ENCODE measurements at regions not wholly inside any gene's neighbourhood (a gene's known extent, or its start where the extent isn't known, plus 50 kb on each side); places are given as distances from the start of the nearest gene placed in this dataset.

DNA sequence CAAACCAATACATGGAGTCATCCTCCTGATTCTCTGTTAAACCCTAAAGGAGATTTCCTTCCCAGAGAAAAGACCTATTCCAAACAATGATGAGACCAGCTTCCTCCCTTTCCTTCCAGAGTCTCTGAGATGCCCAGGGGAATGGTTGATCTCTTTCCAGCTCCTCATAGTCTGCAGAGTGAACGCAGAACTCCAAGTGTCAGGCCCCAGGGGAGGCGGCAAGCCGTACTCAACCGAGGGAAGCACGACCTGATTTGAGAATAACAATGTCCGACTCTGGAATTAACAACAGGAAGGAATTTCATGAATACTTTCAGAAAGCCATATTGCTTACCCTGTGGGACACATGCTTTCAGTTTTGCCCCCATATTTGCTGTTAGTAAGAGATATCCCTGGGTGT lies 241.7 kb upstream of the GLI3 start:
- DNase-seq = peak; percentile 34 to 69 (median 54)
- H3K9me3 ChIP-seq = no peaks in the 10 kb centered on the region
- peak overlapping the region in 4 of 12 donors; percentile 2 to 49 (median 14) for H3K27ac ChIP-seq
- peak in 1 of 4 donors; percentile 52 for ATAC-seq
- 54 to 72% (median 60%) methylated on average over 6 of the region's 6 CpGs for WGBS, 4 donors
- no peaks in the 10 kb centered on the region for H3K27me3 ChIP-seq
- no peak overlapping the region for H3K4me3 ChIP-seq
- intact Hi-C loops (cut with DNase I) = no loop called here
- no peak for TF ChIP-seq POLR2A (IDR thresholded peaks at IDR 0.05)
- TF ChIP-seq, protein P1, sequence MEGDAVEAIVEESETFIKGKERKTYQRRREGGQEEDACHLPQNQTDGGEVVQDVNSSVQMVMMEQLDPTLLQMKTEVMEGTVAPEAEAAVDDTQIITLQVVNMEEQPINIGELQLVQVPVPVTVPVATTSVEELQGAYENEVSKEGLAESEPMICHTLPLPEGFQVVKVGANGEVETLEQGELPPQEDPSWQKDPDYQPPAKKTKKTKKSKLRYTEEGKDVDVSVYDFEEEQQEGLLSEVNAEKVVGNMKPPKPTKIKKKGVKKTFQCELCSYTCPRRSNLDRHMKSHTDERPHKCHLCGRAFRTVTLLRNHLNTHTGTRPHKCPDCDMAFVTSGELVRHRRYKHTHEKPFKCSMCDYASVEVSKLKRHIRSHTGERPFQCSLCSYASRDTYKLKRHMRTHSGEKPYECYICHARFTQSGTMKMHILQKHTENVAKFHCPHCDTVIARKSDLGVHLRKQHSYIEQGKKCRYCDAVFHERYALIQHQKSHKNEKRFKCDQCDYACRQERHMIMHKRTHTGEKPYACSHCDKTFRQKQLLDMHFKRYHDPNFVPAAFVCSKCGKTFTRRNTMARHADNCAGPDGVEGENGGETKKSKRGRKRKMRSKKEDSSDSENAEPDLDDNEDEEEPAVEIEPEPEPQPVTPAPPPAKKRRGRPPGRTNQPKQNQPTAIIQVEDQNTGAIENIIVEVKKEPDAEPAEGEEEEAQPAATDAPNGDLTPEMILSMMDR (IDR thresholded peaks at IDR 0.05) = no peak
- no peaks in the 10 kb centered on the region for H3K36me3 ChIP-seq
- H3K4me1 ChIP-seq = peaks cover 0 to 15% (median 0%) of the 10 kb centered on the region in 12 donors

GRCh38 chr7:42476255-42476654 lies 239.2 kb upstream of the GLI3 start:
- H3K9me3 ChIP-seq = no peaks in the 10 kb centered on the region
- intact Hi-C loops (cut with DNase I) = no loop called here
- H3K27me3 ChIP-seq = no peaks in the 10 kb centered on the region
- 86 to 91% (median 88%) methylated on average over 2 of the region's 2 CpGs for WGBS, 4 donors
- H3K4me1 ChIP-seq = peaks cover 0 to 15% (median 0%) of the 10 kb centered on the region in 12 donors
- ATAC-seq (no peak), DNase-seq (no peak)
- H3K27ac ChIP-seq = no peak overlapping the region
- no peak for TF ChIP-seq POLR2A (IDR thresholded peaks at IDR 0.05)
- TF ChIP-seq, protein P1 (IDR thresholded peaks at IDR 0.05) = no peak
- H3K36me3 ChIP-seq = no peaks in the 10 kb centered on the region
- no peak overlapping the region for H3K4me3 ChIP-seq

GRCh38 chr7:42475082-42475481 lies 238.1 kb upstream of the GLI3 start:
- intact Hi-C loops (cut with DNase I) = no loop called here
- H3K9me3 ChIP-seq = no peaks in the 10 kb centered on the region
- H3K36me3 ChIP-seq = no peaks in the 10 kb centered on the region
- 91 to 96% (median 92%) methylated on average over 5 of the region's 5 CpGs for WGBS, 4 donors
- no peak overlapping the region for H3K4me3 ChIP-seq
- DNase-seq (no peak), ATAC-seq (no peak)
- TF ChIP-seq, protein P1 (IDR thresholded peaks at IDR 0.05) = no peak
- no peak for TF ChIP-seq POLR2A (IDR thresholded peaks at IDR 0.05)
- H3K4me1 ChIP-seq = peaks cover 0 to 9% (median 0%) of the 10 kb centered on the region in 12 donors
- H3K27me3 ChIP-seq = no peaks in the 10 kb centered on the region
- no peak overlapping the region for H3K27ac ChIP-seq

DNA sequence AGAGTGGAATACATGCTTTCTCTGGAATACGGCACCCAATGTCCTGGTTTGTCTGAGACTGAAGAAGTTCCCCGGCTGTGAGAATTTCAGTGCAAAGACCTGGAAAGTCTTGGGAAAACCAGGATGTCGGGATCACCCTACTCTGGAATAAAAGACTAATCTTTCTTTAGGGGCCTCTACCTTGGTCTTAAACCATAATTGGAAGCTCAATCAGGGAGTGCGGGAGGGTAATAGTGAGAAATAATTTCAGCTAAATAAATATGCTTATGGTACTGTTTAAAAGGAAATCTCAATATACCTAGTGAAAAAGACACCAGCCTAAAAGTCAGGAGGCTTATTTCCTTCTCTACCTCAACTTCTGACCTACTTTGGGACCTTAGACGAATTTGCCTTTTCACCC lies 236.1 kb upstream of the GLI3 start:
- H3K36me3 ChIP-seq = no peaks in the 10 kb centered on the region
- intact Hi-C loops (cut with DNase I) = no loop called here
- TF ChIP-seq, protein P1 (IDR thresholded peaks at IDR 0.05) = no peak
- no peak for TF ChIP-seq POLR2A (IDR thresholded peaks at IDR 0.05)
- no peak overlapping the region for H3K27ac ChIP-seq
- WGBS, 4 donors = 89 to 93% (median 91%) methylated on average over 5 of the region's 5 CpGs
- no peaks in the 10 kb centered on the region for H3K27me3 ChIP-seq
- H3K9me3 ChIP-seq = no peaks in the 10 kb centered on the region
- H3K4me1 ChIP-seq = no peaks in the 10 kb centered on the region
- no peak for ATAC-seq
- H3K4me3 ChIP-seq = no peak overlapping the region
- DNase-seq = no peak

All from heart left ventricle (tissue), 16 donors.